ENCODE measurements at regions not wholly inside any gene's neighbourhood (a gene's known extent, or its start where the extent isn't known, plus 50 kb on each side); places are given as distances from the start of the nearest gene placed in this dataset.

- H3K4me1 ChIP-seq = no peaks in the 10 kb centered on the region
- H3K27ac ChIP-seq = no peak overlapping the region
- no peaks in the 10 kb centered on the region for H3K36me3 ChIP-seq
- no peaks in the 10 kb centered on the region for H3K27me3 ChIP-seq
- intact Hi-C loops (cut with DNase I; ENCODE audit: low total_unique reads) = no loop called here
- no peaks in the 10 kb centered on the region for H3K9me3 ChIP-seq
- no peak overlapping the region for H3K4me3 ChIP-seq
- no peak for DNase-seq
- TF ChIP-seq CTCF (IDR thresholded peaks at IDR 0.05) (no peak), POLR2A (IDR thresholded peaks at IDR 0.05) (no peak)
Observed at GRCh38 chr6:112468359-112468758, 121.2 kb downstream of the RFPL4B start.

GRCh38 chr6:112469306-112469705 lies 122.2 kb downstream of the RFPL4B start:
- no peak overlapping the region for H3K4me3 ChIP-seq
- no peaks in the 10 kb centered on the region for H3K27me3 ChIP-seq
- no peaks in the 10 kb centered on the region for H3K36me3 ChIP-seq
- no peaks in the 10 kb centered on the region for H3K9me3 ChIP-seq
- DNase-seq = no peak
- H3K27ac ChIP-seq = no peak overlapping the region
- H3K4me1 ChIP-seq = no peaks in the 10 kb centered on the region
- TF ChIP-seq POLR2A (IDR thresholded peaks at IDR 0.05) (no peak), CTCF (IDR thresholded peaks at IDR 0.05) (no peak)
- intact Hi-C loops (cut with DNase I; ENCODE audit: low total_unique reads) = no loop called here

- DNase-seq = no peak
Observed at GRCh38 chr6:112470376-112470775, 123.2 kb downstream of the RFPL4B start.

GRCh38 chr6:112470950-112471349 lies 123.8 kb downstream of the RFPL4B start:
- no peak for TF ChIP-seq POLR2A (IDR thresholded peaks at IDR 0.05)
- TF ChIP-seq CTCF (IDR thresholded peaks at IDR 0.05) = no peak
- intact Hi-C loops (cut with DNase I; ENCODE audit: low total_unique reads) = no loop called here
- no peaks in the 10 kb centered on the region for H3K4me1 ChIP-seq
- H3K9me3 ChIP-seq = no peaks in the 10 kb centered on the region
- no peaks in the 10 kb centered on the region for H3K27me3 ChIP-seq
- H3K36me3 ChIP-seq = no peaks in the 10 kb centered on the region
- no peak overlapping the region for H3K4me3 ChIP-seq
- H3K27ac ChIP-seq = no peak overlapping the region
- DNase-seq = no peak

More at GRCh38 chr6:112470376-112470775, 123.2 kb downstream of the RFPL4B start:
- no peaks in the 10 kb centered on the region for H3K36me3 ChIP-seq
- H3K4me3 ChIP-seq = no peak overlapping the region
- no peaks in the 10 kb centered on the region for H3K4me1 ChIP-seq
- no peaks in the 10 kb centered on the region for H3K27me3 ChIP-seq
- TF ChIP-seq CTCF (IDR thresholded peaks at IDR 0.05) (no peak), POLR2A (IDR thresholded peaks at IDR 0.05) (no peak)
- H3K9me3 ChIP-seq = no peaks in the 10 kb centered on the region
- intact Hi-C loops (cut with DNase I; ENCODE audit: low total_unique reads) = no loop called here
- no peak overlapping the region for H3K27ac ChIP-seq

- DNase-seq = no peak
- no peak overlapping the region for H3K4me3 ChIP-seq
- no peak overlapping the region for H3K27ac ChIP-seq
- no peaks in the 10 kb centered on the region for H3K4me1 ChIP-seq
- intact Hi-C loops (cut with DNase I; ENCODE audit: low total_unique reads) = no loop called here
- H3K27me3 ChIP-seq = no peaks in the 10 kb centered on the region
- TF ChIP-seq POLR2A (IDR thresholded peaks at IDR 0.05) (no peak), CTCF (IDR thresholded peaks at IDR 0.05) (no peak)
- H3K9me3 ChIP-seq = no peaks in the 10 kb centered on the region
- no peaks in the 10 kb centered on the region for H3K36me3 ChIP-seq
Observed at GRCh38 chr6:112475083-112475482, 128.0 kb downstream of the RFPL4B start.
